LNCAP (cell line): ENCODE measurements at regions not wholly inside any gene's neighbourhood (a gene's known extent, or its start where the extent isn't known, plus 50 kb on each side); places are given as distances from the start of the nearest gene placed in this dataset.

Experiments
- CTCF ChIP-seq: fragments of 450-650 bp; IDR thresholded peaks from 2 replicates; pipeline ENCODE4 v1.5.1; 2017; ENCODE audit warnings: mild to moderate bottlenecking

- no peak for TF ChIP-seq CTCF
Measured at GRCh38 chr2:163951312-163951711, 215.5 kb upstream of the FIGN start.

- no peak for TF ChIP-seq CTCF
Measured at GRCh38 chr2:163949693-163950092, 213.9 kb upstream of the FIGN start.

GRCh38 chr2:163944347-163944737 lies 208.5 kb upstream of the FIGN start:
- no peak for TF ChIP-seq CTCF

GRCh38 chr2:163943403-163944346 lies 207.9 kb upstream of the FIGN start:
- TF ChIP-seq CTCF = no peak

GRCh38 chr2:163934131-163934530 lies 198.3 kb upstream of the FIGN start:
- no peak for TF ChIP-seq CTCF

GRCh38 chr2:163919717-163920116 lies 183.9 kb upstream of the FIGN start:
- TF ChIP-seq CTCF = no peak

- no peak for TF ChIP-seq CTCF
Measured at GRCh38 chr2:163909411-163910080, 173.7 kb upstream of the FIGN start.
